ENCODE measurements at regions not wholly inside any gene's neighbourhood (a gene's known extent, or its start where the extent isn't known, plus 50 kb on each side); places are given as distances from the start of the nearest gene placed in this dataset.

- TF ChIP-seq, protein P1, sequence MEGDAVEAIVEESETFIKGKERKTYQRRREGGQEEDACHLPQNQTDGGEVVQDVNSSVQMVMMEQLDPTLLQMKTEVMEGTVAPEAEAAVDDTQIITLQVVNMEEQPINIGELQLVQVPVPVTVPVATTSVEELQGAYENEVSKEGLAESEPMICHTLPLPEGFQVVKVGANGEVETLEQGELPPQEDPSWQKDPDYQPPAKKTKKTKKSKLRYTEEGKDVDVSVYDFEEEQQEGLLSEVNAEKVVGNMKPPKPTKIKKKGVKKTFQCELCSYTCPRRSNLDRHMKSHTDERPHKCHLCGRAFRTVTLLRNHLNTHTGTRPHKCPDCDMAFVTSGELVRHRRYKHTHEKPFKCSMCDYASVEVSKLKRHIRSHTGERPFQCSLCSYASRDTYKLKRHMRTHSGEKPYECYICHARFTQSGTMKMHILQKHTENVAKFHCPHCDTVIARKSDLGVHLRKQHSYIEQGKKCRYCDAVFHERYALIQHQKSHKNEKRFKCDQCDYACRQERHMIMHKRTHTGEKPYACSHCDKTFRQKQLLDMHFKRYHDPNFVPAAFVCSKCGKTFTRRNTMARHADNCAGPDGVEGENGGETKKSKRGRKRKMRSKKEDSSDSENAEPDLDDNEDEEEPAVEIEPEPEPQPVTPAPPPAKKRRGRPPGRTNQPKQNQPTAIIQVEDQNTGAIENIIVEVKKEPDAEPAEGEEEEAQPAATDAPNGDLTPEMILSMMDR (conservative IDR thresholded peaks at IDR 0.05; ENCODE audit: low read depth, low read length), result no peak
- no peak for TF ChIP-seq ELK1 (IDR thresholded peaks at IDR 0.05; ENCODE audit: borderline replicate concordance, low read depth, low read length)
- TF ChIP-seq MAZ (IDR thresholded peaks at IDR 0.05; ENCODE audit: borderline replicate concordance, low read depth, low read length), result no peak
- TF ChIP-seq MXI1 (IDR thresholded peaks at IDR 0.05; ENCODE audit: borderline replicate concordance, low read depth, low read length), result no peak
- no peak for TF ChIP-seq FOS (IDR thresholded peaks at IDR 0.05; ENCODE audit: low read depth, low read length)
Observed at GRCh38 chr1:185539277-185539943, 194.8 kb upstream of the HMCN1 start.

All from IMR-90 (cell line).